ENCODE measurements at regions not wholly inside any gene's neighbourhood (a gene's known extent, or its start where the extent isn't known, plus 50 kb on each side); places are given as distances from the start of the nearest gene placed in this dataset.

DNA sequence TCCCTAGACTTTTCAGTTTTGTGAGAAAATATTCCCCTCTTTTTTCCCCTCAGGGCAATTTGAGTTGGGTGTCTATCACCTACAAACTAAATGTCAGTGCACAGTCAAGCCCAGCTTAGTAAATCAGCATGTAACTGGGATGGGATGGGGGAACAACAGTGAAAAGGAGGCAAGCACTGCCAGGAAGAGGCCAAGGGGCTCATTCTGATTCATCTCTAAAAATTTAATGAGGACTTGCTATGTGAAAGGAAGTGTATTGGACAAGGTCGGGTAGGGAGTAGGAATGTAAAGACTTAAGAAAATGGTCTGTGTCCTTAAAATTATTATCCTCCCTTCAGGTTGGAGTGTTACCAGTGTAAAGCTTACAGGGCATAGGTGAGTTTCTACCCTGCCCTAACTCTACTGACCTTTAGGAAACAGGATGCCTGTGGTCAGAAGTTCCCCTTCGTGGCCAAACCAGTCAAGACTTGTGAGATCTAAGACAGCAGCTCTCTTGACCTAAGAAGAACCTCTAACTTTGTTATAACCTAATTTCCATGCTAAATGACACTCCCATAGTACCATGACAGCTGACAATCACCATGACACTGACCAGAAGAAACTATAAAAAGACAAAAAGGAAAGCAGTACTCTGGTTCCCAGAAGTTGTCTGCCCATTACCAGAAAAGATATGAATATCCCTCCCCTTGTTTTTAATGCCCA, 194.4 kb upstream of the LDB2 start:
- TF ChIP-seq, protein P1, sequence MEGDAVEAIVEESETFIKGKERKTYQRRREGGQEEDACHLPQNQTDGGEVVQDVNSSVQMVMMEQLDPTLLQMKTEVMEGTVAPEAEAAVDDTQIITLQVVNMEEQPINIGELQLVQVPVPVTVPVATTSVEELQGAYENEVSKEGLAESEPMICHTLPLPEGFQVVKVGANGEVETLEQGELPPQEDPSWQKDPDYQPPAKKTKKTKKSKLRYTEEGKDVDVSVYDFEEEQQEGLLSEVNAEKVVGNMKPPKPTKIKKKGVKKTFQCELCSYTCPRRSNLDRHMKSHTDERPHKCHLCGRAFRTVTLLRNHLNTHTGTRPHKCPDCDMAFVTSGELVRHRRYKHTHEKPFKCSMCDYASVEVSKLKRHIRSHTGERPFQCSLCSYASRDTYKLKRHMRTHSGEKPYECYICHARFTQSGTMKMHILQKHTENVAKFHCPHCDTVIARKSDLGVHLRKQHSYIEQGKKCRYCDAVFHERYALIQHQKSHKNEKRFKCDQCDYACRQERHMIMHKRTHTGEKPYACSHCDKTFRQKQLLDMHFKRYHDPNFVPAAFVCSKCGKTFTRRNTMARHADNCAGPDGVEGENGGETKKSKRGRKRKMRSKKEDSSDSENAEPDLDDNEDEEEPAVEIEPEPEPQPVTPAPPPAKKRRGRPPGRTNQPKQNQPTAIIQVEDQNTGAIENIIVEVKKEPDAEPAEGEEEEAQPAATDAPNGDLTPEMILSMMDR (IDR thresholded peaks at IDR 0.05), result no peak

DNA sequence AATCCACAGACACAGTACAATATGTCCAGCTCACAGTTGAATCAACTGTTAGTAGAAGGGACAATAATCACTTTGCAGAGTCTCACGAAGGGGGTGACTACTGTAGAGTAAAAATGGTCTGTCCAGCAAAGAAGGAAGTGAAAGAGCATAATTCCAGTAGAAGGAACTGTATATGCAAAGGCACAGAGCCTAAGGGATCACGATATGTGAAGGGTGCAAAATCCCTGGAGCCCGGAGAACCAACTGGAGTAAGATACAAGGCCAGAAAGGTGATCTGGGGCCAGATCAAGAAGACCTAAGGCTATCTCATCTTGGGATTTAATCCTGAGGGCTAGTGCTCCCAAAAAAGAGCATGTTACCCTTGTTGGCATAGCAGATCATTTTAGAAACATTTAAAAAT, 192.7 kb upstream of the LDB2 start:
- TF ChIP-seq, protein P1 (IDR thresholded peaks at IDR 0.05), result no peak

DNA sequence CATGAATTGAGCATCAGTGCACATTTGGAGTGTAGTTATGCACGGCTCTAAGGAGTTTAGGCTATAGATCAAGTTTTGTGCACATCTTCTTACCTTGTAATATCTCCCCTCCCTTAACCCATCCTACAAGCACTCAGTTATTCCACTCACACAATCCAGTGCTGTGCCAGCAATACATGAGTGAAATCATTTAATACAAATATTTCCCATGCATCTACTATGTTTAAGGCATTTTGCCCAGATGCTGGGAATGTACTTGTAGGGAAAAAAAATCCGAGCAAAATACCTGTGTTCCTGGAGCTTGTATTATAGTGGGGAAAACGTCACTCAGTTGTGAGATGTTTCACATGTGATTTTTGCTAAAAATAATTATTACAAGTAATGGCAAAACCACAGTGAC, 191.6 kb upstream of the LDB2 start:
- TF ChIP-seq, protein P1 (IDR thresholded peaks at IDR 0.05), result no peak

DNA sequence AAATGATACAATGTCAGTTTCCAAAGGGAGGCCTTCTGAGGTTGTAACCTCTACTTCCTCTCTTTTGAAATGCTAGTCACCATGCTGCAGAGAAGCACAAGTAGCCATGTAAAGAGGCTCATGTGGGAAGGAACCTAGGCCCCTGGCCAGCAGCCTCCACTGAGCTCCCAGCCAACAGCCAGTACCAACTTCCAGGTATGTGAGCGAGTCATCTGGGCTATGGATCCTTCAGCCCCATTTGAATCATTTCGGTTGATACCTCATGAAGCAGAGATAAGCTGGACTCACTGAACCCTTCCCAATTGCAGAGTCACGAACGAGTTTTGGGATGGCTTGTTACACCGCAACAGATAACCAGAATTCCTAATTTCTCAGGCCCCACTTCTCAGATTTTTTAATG, 187.0 kb upstream of the LDB2 start:
- TF ChIP-seq, protein P1 (IDR thresholded peaks at IDR 0.05), result no peak

DNA sequence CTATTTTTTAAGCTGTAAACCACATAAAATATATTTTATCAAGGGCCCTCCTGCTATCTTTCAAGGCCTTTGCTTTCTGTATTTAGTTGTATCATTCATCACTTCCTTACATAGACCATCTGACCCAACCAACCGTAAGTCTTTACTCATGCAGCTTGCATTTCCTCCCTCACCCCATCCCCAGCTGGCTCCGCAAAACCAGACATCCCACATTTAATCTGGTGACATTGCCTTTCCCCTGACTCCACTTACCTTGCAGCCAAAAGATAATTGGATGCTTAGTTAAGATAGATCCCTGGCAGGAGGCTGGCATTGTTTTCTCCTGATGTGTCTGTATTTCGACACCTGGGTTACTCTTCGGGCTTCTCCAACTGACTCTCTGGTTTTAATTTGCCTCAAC, 183.7 kb upstream of the LDB2 start:
- TF ChIP-seq, protein P1 (IDR thresholded peaks at IDR 0.05), result no peak

DNA sequence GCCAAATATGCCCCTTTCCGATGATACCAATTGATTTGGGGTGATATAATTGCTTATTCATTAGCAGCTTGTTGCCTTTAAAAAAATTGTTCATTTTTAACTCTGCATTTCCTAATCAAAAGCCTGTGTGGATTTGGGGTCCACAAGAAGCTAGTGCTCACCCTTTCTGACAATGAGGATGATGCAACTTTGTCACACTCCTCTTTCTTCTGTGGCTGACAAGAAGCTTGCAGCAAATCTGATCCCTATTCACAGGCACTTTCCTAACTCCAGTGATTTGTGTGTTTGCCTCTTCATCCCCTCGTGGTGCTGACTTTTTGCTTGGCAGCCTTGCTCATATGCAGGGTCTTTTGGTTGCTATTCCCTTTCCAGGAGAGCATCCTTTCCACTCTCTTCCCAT, 182.7 kb upstream of the LDB2 start:
- TF ChIP-seq, protein P1 (IDR thresholded peaks at IDR 0.05), result no peak

DNA sequence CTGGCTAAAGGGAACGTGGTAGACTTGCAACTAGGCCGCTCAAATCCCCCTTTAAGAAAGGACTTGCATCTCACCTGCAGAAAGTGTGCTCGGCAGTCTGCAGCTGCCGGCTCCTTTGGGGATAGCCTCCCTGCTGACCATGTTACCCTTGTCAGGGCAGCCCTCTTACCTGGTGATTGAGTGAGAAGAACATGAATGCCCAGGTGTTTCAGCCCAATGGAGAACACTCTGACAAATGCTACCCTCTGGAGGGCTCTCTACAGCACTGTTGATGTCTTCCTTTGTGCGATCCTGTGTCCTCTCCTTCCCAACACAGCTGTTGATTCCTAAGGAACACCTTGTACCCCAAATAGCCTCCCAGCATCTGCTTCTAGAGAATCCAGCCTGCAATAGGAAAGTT, 178.7 kb upstream of the LDB2 start:
- TF ChIP-seq, protein P1 (IDR thresholded peaks at IDR 0.05), result no peak

DNA sequence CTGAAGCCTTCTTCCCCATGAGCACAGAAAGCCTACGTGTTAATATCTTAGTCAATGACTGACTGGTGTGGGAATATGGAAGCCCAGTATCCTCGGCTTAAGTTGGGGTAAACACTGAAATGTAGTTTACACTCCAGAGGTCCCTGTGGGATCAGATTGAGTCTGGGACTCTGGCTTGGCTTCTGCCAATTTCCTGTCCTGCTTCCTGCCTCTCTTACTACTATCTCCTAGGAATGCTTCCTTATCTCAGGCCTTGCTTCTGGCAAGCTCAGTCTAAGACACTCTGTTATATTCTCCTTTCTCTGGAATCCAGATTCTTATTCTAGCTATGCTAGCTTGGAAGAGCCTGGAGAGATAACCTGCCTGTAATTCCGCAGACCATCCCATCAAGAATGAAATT, 174.0 kb upstream of the LDB2 start:
- TF ChIP-seq, protein P1 (IDR thresholded peaks at IDR 0.05), result no peak
